H9 (cell line): ENCODE measurements at regions not wholly inside any gene's neighbourhood (a gene's known extent, or its start where the extent isn't known, plus 50 kb on each side); places are given as distances from the start of the nearest gene placed in this dataset.

Experiments
- DNase-seq: peaks from one replicate; pipeline ENCODE4 v3.0.0-alpha.2; 2017
- H2AFZ ChIP-seq: one replicate; pipeline ENCODE4 v1.6.1; 2013; ENCODE audit warnings: mild to moderate bottlenecking, low read length, control low read depth, moderate library complexity
- H2AK5ac ChIP-seq: 2 replicates; pipeline ENCODE4 v1.6.1; 2013; ENCODE audit warnings: low read length, control low read depth, mixed read lengths; ENCODE audit not compliant: insufficient read length
- H2BK120ac ChIP-seq: one replicate; pipeline ENCODE4 v1.6.1; 2013; ENCODE audit warnings: low read depth, mild to moderate bottlenecking, low read length, control low read depth, inconsistent platforms; ENCODE audit not compliant: poor library complexity, severe bottlenecking
- H2BK12ac ChIP-seq: 2 replicates; pipeline ENCODE4 v1.6.1; 2013; ENCODE audit warnings: low read length, control low read depth, mixed read lengths, low read depth; ENCODE audit not compliant: insufficient read length
- H2BK15ac ChIP-seq: 2 replicates; pipeline ENCODE4 v1.6.1; 2013; ENCODE audit warnings: low read depth, low read length, control low read depth
- H2BK20ac ChIP-seq: one replicate; pipeline ENCODE4 v1.6.1; 2013; ENCODE audit warnings: low read depth, mild to moderate bottlenecking, low read length, control low read depth, inconsistent platforms; ENCODE audit not compliant: poor library complexity, severe bottlenecking
- H2BK5ac ChIP-seq: 2 replicates; pipeline ENCODE4 v1.6.1; 2013; ENCODE audit warnings: low read length, control low read depth, mixed read lengths; ENCODE audit not compliant: insufficient read length
- H3K14ac ChIP-seq: 2 replicates; pipeline ENCODE4 v1.6.1; 2013; ENCODE audit warnings: low read length, control low read depth; ENCODE audit not compliant: insufficient read depth
- H3K18ac ChIP-seq: 2 replicates; pipeline ENCODE4 v1.6.1; 2013; ENCODE audit warnings: low read depth, mild to moderate bottlenecking, mixed read lengths, low read length, control low read depth; ENCODE audit not compliant: insufficient read length
- H3K23ac ChIP-seq: 2 replicates; pipeline ENCODE4 v1.6.1; 2013; ENCODE audit warnings: low read length, control low read depth, mixed read lengths, low read depth; ENCODE audit not compliant: insufficient read length
- H3K23me2 ChIP-seq: 2 replicates; pipeline ENCODE4 v1.6.1; 2013; ENCODE audit warnings: low read depth, mild to moderate bottlenecking, mixed read lengths, low read length, control low read depth; ENCODE audit not compliant: insufficient read length, poor library complexity, severe bottlenecking
- H3K27ac ChIP-seq: 2 replicates; pipeline ENCODE4 v1.5.1; 2013; ENCODE audit warnings: low read length, control low read depth, mixed read lengths, low read depth; ENCODE audit not compliant: insufficient read length
- H3K27me3 ChIP-seq: 2 replicates; pipeline ENCODE4 v1.6.1; 2013; ENCODE audit warnings: low read length, control low read depth, inconsistent platforms; ENCODE audit not compliant: insufficient read depth
- H3K4ac ChIP-seq: 2 replicates; pipeline ENCODE4 v1.6.1; 2013; ENCODE audit warnings: low read depth, mild to moderate bottlenecking, control low read depth, inconsistent platforms, low read length, moderate library complexity
- H3K4me1 ChIP-seq: 2 replicates; pipeline ENCODE4 v1.6.1; 2013; ENCODE audit warnings: low read length, control low read depth, inconsistent platforms; ENCODE audit not compliant: insufficient read depth
- H3K4me2 ChIP-seq: 2 replicates; pipeline ENCODE4 v1.6.1; 2013; ENCODE audit warnings: low read length, control low read depth, mixed read lengths; ENCODE audit not compliant: insufficient read length, insufficient read depth
- H3K56ac ChIP-seq: 2 replicates; pipeline ENCODE4 v1.6.1; 2013; ENCODE audit warnings: low read depth, mild to moderate bottlenecking, mixed read lengths, low read length, control low read depth; ENCODE audit not compliant: insufficient read length
- H3K79me1 ChIP-seq: 2 replicates; pipeline ENCODE4 v1.6.1; 2013; ENCODE audit warnings: low read depth, mild to moderate bottlenecking, moderate library complexity, low read length, control low read depth, inconsistent platforms; ENCODE audit not compliant: insufficient read depth, poor library complexity, severe bottlenecking
- H3K79me2 ChIP-seq: 2 replicates; pipeline ENCODE4 v1.6.1; 2013; ENCODE audit warnings: low read length, control low read depth, inconsistent platforms; ENCODE audit not compliant: insufficient read depth
- H3K9ac ChIP-seq: 2 replicates; pipeline ENCODE4 v1.6.1; 2013; ENCODE audit warnings: low read length, control low read depth, mixed read lengths; ENCODE audit not compliant: insufficient read length; ENCODE audit errors: extremely low read depth
- H3K9me3 ChIP-seq: one replicate; pipeline ENCODE4 v1.6.1; 2013; ENCODE audit warnings: low read depth, low read length, inconsistent platforms; ENCODE audit not compliant: control insufficient read depth
- H3T11ph ChIP-seq: one replicate; pipeline ENCODE4 v1.6.1; 2013; ENCODE audit warnings: mild to moderate bottlenecking, low read length, control low read depth, inconsistent platforms
- H4K20me1 ChIP-seq: one replicate; pipeline ENCODE4 v1.6.1; 2013; ENCODE audit not compliant: control insufficient read depth, insufficient read length, insufficient read depth
- H4K5ac ChIP-seq: 2 replicates; pipeline ENCODE4 v1.6.1; 2013; ENCODE audit warnings: low read depth, mild to moderate bottlenecking, mixed read lengths, low read length, control low read depth; ENCODE audit not compliant: insufficient read length
- H4K8ac ChIP-seq: replicated peaks from 2 replicates; pipeline ENCODE4 v1.6.1; 2013; ENCODE audit warnings: low read length, control low read depth, mixed read lengths, low read depth; ENCODE audit not compliant: insufficient read length
- H4K91ac ChIP-seq: 2 replicates; pipeline ENCODE4 v1.6.1; 2013; ENCODE audit warnings: low read depth, mild to moderate bottlenecking, moderate library complexity, mixed read lengths, low read length, control low read depth; ENCODE audit not compliant: insufficient read length
- H3K27ac Mint-ChIP-seq, 3 experiments: 2 replicates in 2 of 3; 3 replicates in 1 of 3; pipeline ENCODE4 v1.8.0; 2020 to 2021; ENCODE audit warnings: mixed read lengths in 3 of 3, mild to moderate bottlenecking in 1 of 3, moderate library complexity in 1 of 3
- H3K27me3 Mint-ChIP-seq: 2 replicates; pipeline ENCODE4 v1.8.0; 2021; ENCODE audit warnings: low read depth, mild to moderate bottlenecking, moderate library complexity, mixed read lengths
- H3K36me3 Mint-ChIP-seq, 3 experiments: 2 replicates in 2 of 3; 3 replicates in 1 of 3; pipeline ENCODE4 v1.8.0; 2020 to 2021; ENCODE audit warnings: low read depth in 3 of 3, mixed read lengths in 3 of 3; ENCODE audit not compliant: insufficient read depth in 1 of 3
- H3K4me1 Mint-ChIP-seq, 2 experiments: 2 replicates each; pipeline ENCODE4 v1.8.0; 2020; ENCODE audit warnings: mixed read lengths in 2 of 2
- H3K4me3 Mint-ChIP-seq, 2 experiments: 2 replicates in 1 of 2; 3 replicates in 1 of 2; pipeline ENCODE4 v1.8.0; 2020 to 2021; ENCODE audit warnings: mild to moderate bottlenecking in 2 of 2, mixed read lengths in 2 of 2, moderate library complexity in 1 of 2
- H3K9me3 Mint-ChIP-seq, 2 experiments: 2 replicates in 1 of 2; 3 replicates in 1 of 2; pipeline ENCODE4 v1.8.0; 2020; ENCODE audit warnings: mild to moderate bottlenecking in 2 of 2, mixed read lengths in 2 of 2, moderate library complexity in 1 of 2
- CTCF ChIP-seq: fragments of 200-600 bp; sonication (generic); conservative IDR thresholded peaks from 3 replicates; pipeline ENCODE4 v1.8.0; 2021; ENCODE audit warnings: antibody characterized with exemption, mild to moderate bottlenecking
- WGBS: extraction: QIAGEN DNeasy Blood & Tissue Kit; methylation state at CpG from one replicate; pipeline ENCODE4 v1.1.7; 2013; ENCODE audit warnings: missing lambda C conversion rate, low lambda C conversion rate, mixed read lengths; ENCODE audit not compliant: insufficient read length; ENCODE audit errors: extremely low coverage; 5-methylcytosine and 5-hydroxymethylcytosine counted together

- Histone ChIP-seq H3T11ph (no peak overlapping the region), H2BK120ac (no peak overlapping the region), H3K18ac (peak overlapping the region; percentile 8), H3K4me1 (peaks cover 3% of the 10 kb centered on the region; the same call in 1 of the 2 replicates), H2BK20ac (no peak overlapping the region), H2BK12ac (peak overlapping the region; percentile 16), H4K91ac (no peak overlapping the region), H3K9me3 (no peaks in the 10 kb centered on the region), H3K79me2 (no peaks in the 10 kb centered on the region), H3K4ac (no peak overlapping the region), H2BK5ac (no peak overlapping the region), H3K4me2 (peak overlapping the region; percentile 41), H3K9ac (peak overlapping the region; percentile 20), H3K79me1 (no peaks in the 10 kb centered on the region), H4K8ac (no peak overlapping the region), H2AK5ac (no peak overlapping the region), H3K27ac (peak overlapping the region; percentile 87), H3K56ac (no peak overlapping the region), H2AFZ (no peak overlapping the region), H3K23me2 (no peaks in the 10 kb centered on the region), H3K27me3 (no peaks in the 10 kb centered on the region), H2BK15ac (no peak overlapping the region), H4K20me1 (no peaks in the 10 kb centered on the region), H3K23ac (no peak overlapping the region), H4K5ac (peak overlapping the region; percentile 2), H3K14ac (peak overlapping the region; percentile 42)
- no peak for TF ChIP-seq CTCF
- no CpG with 5 or more reads among the region's 12 CpGs for WGBS
- peaks cover 31 to 44% of the 10 kb centered on the region in 2 experiments for H3K4me1 Mint-ChIP-seq
- peaks cover 1% of the 10 kb centered on the region; the same call in 1 of the 2 replicates for H3K27me3 Mint-ChIP-seq
- H3K9me3 Mint-ChIP-seq: no peaks in the 10 kb centered on the region; a peak in 1 of 5 replicates
- H3K36me3 Mint-ChIP-seq: no peaks in the 10 kb centered on the region
- H3K4me3 Mint-ChIP-seq: peak overlapping the region; percentile 32 to 52
- H3K27ac Mint-ChIP-seq: peak overlapping the region; percentile 72 to 94 (median 91)
- peak; percentile 80 for DNase-seq
Measured at GRCh38 chr10:30553626-30554439, 75.7 kb downstream of the LYZL2 start.
